ENCODE measurements at regions not wholly inside any gene's neighbourhood (a gene's known extent, or its start where the extent isn't known, plus 50 kb on each side); places are given as distances from the start of the nearest gene placed in this dataset.
A peak's percentile ranks its signal among the peaks of the same experiment; 100 is the strongest.

- DNase-seq (ENCODE audit: low read depth): no peak
These were observed 130.6 kb downstream of the SMAD6 start for GRCh38 chr15:66832664-66833063.

- no peak for DNase-seq (ENCODE audit: low read depth)
These were observed 131.3 kb downstream of the SMAD6 start for GRCh38 chr15:66833371-66833770.

- no peak for DNase-seq (ENCODE audit: low read depth)
These were observed 131.8 kb downstream of the SMAD6 start for GRCh38 chr15:66833803-66834202.

GRCh38 chr15:66834881-66835878, 133.1 kb downstream of the SMAD6 start:
- peak; percentile 49 for DNase-seq (ENCODE audit: low read depth)

- no peak for DNase-seq (ENCODE audit: low read depth)
These were observed 134.4 kb downstream of the SMAD6 start for GRCh38 chr15:66836231-66837030.

- DNase-seq (ENCODE audit: low read depth): no peak
These were observed 136.2 kb downstream of the SMAD6 start for GRCh38 chr15:66838202-66838601.

- DNase-seq (ENCODE audit: low read depth): peak; percentile 36
These were observed 136.7 kb downstream of the SMAD6 start for GRCh38 chr15:66838671-66839239.

- no peak for DNase-seq (ENCODE audit: low read depth)
These were observed 137.6 kb downstream of the SMAD6 start for GRCh38 chr15:66839506-66840112.

- DNase-seq (ENCODE audit: low read depth): no peak
These were observed 138.8 kb downstream of the SMAD6 start for GRCh38 chr15:66840615-66841390.

- peak; percentile 91 for DNase-seq (ENCODE audit: low read depth)
These were observed 140.1 kb downstream of the SMAD6 start for GRCh38 chr15:66841953-66842681.

GRCh38 chr15:66842710-66843441, 140.8 kb downstream of the SMAD6 start:
- peak; percentile 76 for DNase-seq (ENCODE audit: low read depth)

- DNase-seq (ENCODE audit: low read depth): no peak
These were observed 141.5 kb downstream of the SMAD6 start for GRCh38 chr15:66843581-66843980.

- no peak for DNase-seq (ENCODE audit: low read depth)
These were observed 142.2 kb downstream of the SMAD6 start for GRCh38 chr15:66844041-66844746.

GRCh38 chr15:66844747-66845145, 142.7 kb downstream of the SMAD6 start:
- no peak for DNase-seq (ENCODE audit: low read depth)

GRCh38 chr15:66845266-66845785, 143.3 kb downstream of the SMAD6 start:
- DNase-seq (ENCODE audit: low read depth): no peak

GRCh38 chr15:66846031-66846430, 144.0 kb downstream of the SMAD6 start:
- peak; percentile 68 for DNase-seq (ENCODE audit: low read depth)

- no peak for DNase-seq (ENCODE audit: low read depth)
These were observed 144.8 kb downstream of the SMAD6 start for GRCh38 chr15:66846811-66847210.

- DNase-seq (ENCODE audit: low read depth): no peak
These were observed 145.5 kb downstream of the SMAD6 start for GRCh38 chr15:66847565-66847991.

All from myocyte (in vitro differentiated cells).